Right atrium auricular region (tissue), 2 donors: ENCODE measurements at regions not wholly inside any gene's neighbourhood (a gene's known extent, or its start where the extent isn't known, plus 50 kb on each side); places are given as distances from the start of the nearest gene placed in this dataset.

Experiments
- DNase-seq: peaks from one replicate; pipeline ENCODE4 v3.0.0-alpha.2; 2019; ENCODE audit warnings: low spot score
- H3K27ac ChIP-seq, 2 donors: fragments of 200-600 bp; sonication (generic); 1 replicate in 1 of 2; 2 replicates in 1 of 2; pipeline ENCODE4 v1.5.1; 2016 to 2019
- H3K27me3 ChIP-seq, 2 donors: fragments of 200-600 bp; sonication (generic); one replicate each; pipeline versions ENCODE4 v1.5.1 to v1.6.0; 2017 to 2019
- H3K36me3 ChIP-seq: fragments of 200-600 bp; sonication (generic); one replicate; pipeline ENCODE4 v1.5.1; 2016
- H3K4me1 ChIP-seq, 2 donors: fragments of 200-600 bp; sonication (generic); one replicate each; pipeline versions ENCODE4 v1.5.1 to v1.6.0; 2017 to 2019
- H3K4me3 ChIP-seq, 2 donors: fragments of 200-600 bp; sonication (generic); 1 replicate in 1 of 2; 2 replicates in 1 of 2; pipeline ENCODE4 v1.5.1; 2017 to 2019; ENCODE audit warnings: mild to moderate bottlenecking in 1 of 2, moderate library complexity in 1 of 2
- H3K9me3 ChIP-seq, 2 donors: fragments of 200-600 bp; sonication (generic); one replicate each; pipeline ENCODE4 v1.5.1; 2019
- CTCF ChIP-seq, 2 donors: fragments of 200-600 bp; sonication (generic); IDR thresholded peaks; one replicate each; pipeline ENCODE4 v1.5.1; 2019; ENCODE audit warnings: antibody characterized with exemption in 2 of 2

GRCh38 chr12:113665457-113665856, 193.8 kb upstream of the LHX5 start:
- no peak for DNase-seq
- no peak overlapping the region for H3K4me3 ChIP-seq

GRCh38 chr12:113664224-113664681, 192.6 kb upstream of the LHX5 start:
- H3K4me3 ChIP-seq, result no peak overlapping the region
- H3K4me1 ChIP-seq, result no peaks in the 10 kb centered on the region
- no peak for TF ChIP-seq CTCF (IDR thresholded peaks at IDR 0.05)
- no peak overlapping the region for H3K27ac ChIP-seq
- no peaks in the 10 kb centered on the region for H3K9me3 ChIP-seq
- no peaks in the 10 kb centered on the region for H3K36me3 ChIP-seq
- DNase-seq, result no peak
- peaks cover 0 to 7% of the 10 kb centered on the region in 2 donors for H3K27me3 ChIP-seq

More at GRCh38 chr12:113665457-113665856, 193.8 kb upstream of the LHX5 start:
- no peaks in the 10 kb centered on the region for H3K36me3 ChIP-seq
- no peaks in the 10 kb centered on the region for H3K4me1 ChIP-seq
- peaks cover 0 to 11% of the 10 kb centered on the region in 2 donors for H3K27me3 ChIP-seq
- H3K27ac ChIP-seq, result no peak overlapping the region
- no peak for TF ChIP-seq CTCF (IDR thresholded peaks at IDR 0.05)
- no peaks in the 10 kb centered on the region for H3K9me3 ChIP-seq

- no peak for TF ChIP-seq CTCF (IDR thresholded peaks at IDR 0.05)
- H3K27ac ChIP-seq, result no peak overlapping the region
- no peak overlapping the region for H3K4me3 ChIP-seq
- no peaks in the 10 kb centered on the region for H3K36me3 ChIP-seq
- DNase-seq, result no peak
- peaks cover 0 to under 1% of the 10 kb centered on the region in 2 donors for H3K9me3 ChIP-seq
- H3K4me1 ChIP-seq, result no peaks in the 10 kb centered on the region
- no peaks in the 10 kb centered on the region for H3K27me3 ChIP-seq
Observed at GRCh38 chr12:113663396-113663795, 191.7 kb upstream of the LHX5 start.

- Histone ChIP-seq H3K27ac (no peak overlapping the region), H3K27me3 (no peaks in the 10 kb centered on the region), H3K9me3 (peaks cover 0 to 5% of the 10 kb centered on the region in 2 donors), H3K36me3 (no peaks in the 10 kb centered on the region), H3K4me1 (no peaks in the 10 kb centered on the region), H3K4me3 (no peak overlapping the region)
- no peak for DNase-seq
- TF ChIP-seq CTCF (IDR thresholded peaks at IDR 0.05), result no peak
Observed at GRCh38 chr12:113660936-113661335, 189.3 kb upstream of the LHX5 start.

GRCh38 chr12:113659416-113659815, 187.7 kb upstream of the LHX5 start:
- Histone ChIP-seq H3K4me1 (no peaks in the 10 kb centered on the region), H3K4me3 (no peak overlapping the region), H3K27ac (no peak overlapping the region), H3K27me3 (no peaks in the 10 kb centered on the region), H3K36me3 (no peaks in the 10 kb centered on the region), H3K9me3 (peaks cover 0 to 15% of the 10 kb centered on the region in 2 donors)
- TF ChIP-seq CTCF (IDR thresholded peaks at IDR 0.05), result no peak
- DNase-seq, result no peak

GRCh38 chr12:113659015-113659414, 187.3 kb upstream of the LHX5 start:
- Histone ChIP-seq H3K9me3 (peaks cover 0 to 17% of the 10 kb centered on the region in 2 donors), H3K27ac (no peak overlapping the region), H3K36me3 (no peaks in the 10 kb centered on the region), H3K4me3 (no peak overlapping the region), H3K4me1 (no peaks in the 10 kb centered on the region), H3K27me3 (no peaks in the 10 kb centered on the region)
- no peak for DNase-seq
- TF ChIP-seq CTCF (IDR thresholded peaks at IDR 0.05), result no peak
